Muscle layer of colon (tissue), 2 donors: ENCODE measurements at regions not wholly inside any gene's neighbourhood (a gene's known extent, or its start where the extent isn't known, plus 50 kb on each side); places are given as distances from the start of the nearest gene placed in this dataset.

Experiments
- H3K27ac ChIP-seq: one replicate; pipeline ENCODE4 v1.7.0; 2013; ENCODE audit warnings: low read depth, mild to moderate bottlenecking, low read length, moderate library complexity
- H3K27me3 ChIP-seq, 2 donors: one replicate each; pipeline ENCODE4 v1.7.0; 2013; ENCODE audit warnings: low read length in 2 of 2, mild to moderate bottlenecking in 2 of 2; ENCODE audit not compliant: insufficient read depth in 2 of 2, control insufficient read depth in 1 of 2
- H3K36me3 ChIP-seq: one replicate; pipeline ENCODE4 v1.7.0; 2013; ENCODE audit warnings: mild to moderate bottlenecking, low read length; ENCODE audit not compliant: insufficient read depth
- H3K4me1 ChIP-seq: one replicate; pipeline ENCODE4 v1.7.0; 2013; ENCODE audit warnings: mild to moderate bottlenecking, low read length; ENCODE audit not compliant: insufficient read depth
- H3K4me3 ChIP-seq, 2 donors: one replicate each; pipeline ENCODE4 v1.7.0; 2013; ENCODE audit warnings: low read length in 2 of 2, low read depth in 1 of 2, mild to moderate bottlenecking in 1 of 2, moderate library complexity in 1 of 2
- H3K9ac ChIP-seq: one replicate; pipeline ENCODE4 v1.7.0; 2013; ENCODE audit warnings: low read length
- H3K9me3 ChIP-seq: one replicate; pipeline ENCODE4 v1.7.0; 2013; ENCODE audit warnings: mild to moderate bottlenecking, low read length
- donor health status: abdominal sarcoma.
- donor health status: Adenocarcinoma of cecum.

- no peaks in the 10 kb centered on the region for H3K9me3 ChIP-seq
- no peaks in the 10 kb centered on the region for H3K36me3 ChIP-seq
- H3K27me3 ChIP-seq, result no peaks in the 10 kb centered on the region
- H3K4me3 ChIP-seq, result no peak overlapping the region
- no peak overlapping the region for H3K9ac ChIP-seq
- H3K27ac ChIP-seq, result no peak overlapping the region
- H3K4me1 ChIP-seq, result no peaks in the 10 kb centered on the region
Measured at GRCh38 chr6:19472153-19472552, 365.0 kb upstream of the ID4 start.

GRCh38 chr6:19472850-19473249, 364.3 kb upstream of the ID4 start:
- peaks cover 5% of the 10 kb centered on the region for H3K4me1 ChIP-seq
- no peaks in the 10 kb centered on the region for H3K9me3 ChIP-seq
- H3K36me3 ChIP-seq, result no peaks in the 10 kb centered on the region
- H3K27ac ChIP-seq, result no peak overlapping the region
- H3K9ac ChIP-seq, result no peak overlapping the region
- H3K4me3 ChIP-seq, result no peak overlapping the region
- H3K27me3 ChIP-seq, result no peaks in the 10 kb centered on the region

DNA sequence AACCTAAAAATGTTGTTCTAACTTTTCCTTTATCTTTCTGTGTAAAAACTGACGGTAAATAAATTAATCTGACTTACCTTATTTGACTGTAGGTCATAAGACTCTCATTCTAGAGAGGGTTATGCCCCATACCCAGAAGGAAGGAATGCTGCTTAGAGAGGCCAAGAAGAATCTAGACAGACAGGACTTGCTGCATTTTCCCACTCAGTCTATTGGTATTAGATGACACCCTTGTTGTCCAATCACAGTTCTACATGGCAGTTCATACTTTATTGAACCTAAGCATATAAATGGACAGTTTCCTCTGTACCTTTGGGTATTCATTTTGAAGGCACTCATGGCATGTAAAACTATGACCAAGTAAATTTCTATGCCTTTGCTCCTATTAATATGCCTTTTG, 359.6 kb upstream of the ID4 start:
- no peak overlapping the region for H3K27ac ChIP-seq
- H3K9ac ChIP-seq, result no peak overlapping the region
- no peaks in the 10 kb centered on the region for H3K9me3 ChIP-seq
- H3K4me3 ChIP-seq, result no peak overlapping the region
- peaks cover 25% of the 10 kb centered on the region for H3K4me1 ChIP-seq
- H3K27me3 ChIP-seq, result no peaks in the 10 kb centered on the region
- H3K36me3 ChIP-seq, result no peaks in the 10 kb centered on the region

GRCh38 chr6:19478273-19478672, 358.9 kb upstream of the ID4 start:
- H3K27me3 ChIP-seq, result no peaks in the 10 kb centered on the region
- no peaks in the 10 kb centered on the region for H3K9me3 ChIP-seq
- H3K27ac ChIP-seq, result no peak overlapping the region
- no peak overlapping the region for H3K4me3 ChIP-seq
- no peaks in the 10 kb centered on the region for H3K36me3 ChIP-seq
- no peak overlapping the region for H3K9ac ChIP-seq
- peaks cover 25% of the 10 kb centered on the region for H3K4me1 ChIP-seq

- Histone ChIP-seq H3K4me3 (no peak overlapping the region), H3K36me3 (no peaks in the 10 kb centered on the region), H3K9me3 (no peaks in the 10 kb centered on the region), H3K9ac (no peak overlapping the region), H3K4me1 (peaks cover 25% of the 10 kb centered on the region), H3K27ac (no peak overlapping the region), H3K27me3 (no peaks in the 10 kb centered on the region)
Measured at GRCh38 chr6:19478992-19479391, 358.2 kb upstream of the ID4 start.

- Histone ChIP-seq H3K9me3 (no peaks in the 10 kb centered on the region), H3K9ac (no peak overlapping the region), H3K36me3 (no peaks in the 10 kb centered on the region), H3K27me3 (no peaks in the 10 kb centered on the region), H3K4me3 (no peak overlapping the region), H3K27ac (no peak overlapping the region), H3K4me1 (peaks cover 25% of the 10 kb centered on the region)
Measured at GRCh38 chr6:19479551-19479950, 357.6 kb upstream of the ID4 start.

GRCh38 chr6:19492636-19493405, 344.3 kb upstream of the ID4 start:
- Histone ChIP-seq H3K27ac (no peak overlapping the region), H3K9me3 (no peaks in the 10 kb centered on the region), H3K4me1 (no peaks in the 10 kb centered on the region), H3K27me3 (no peaks in the 10 kb centered on the region), H3K36me3 (no peaks in the 10 kb centered on the region), H3K4me3 (no peak overlapping the region), H3K9ac (no peak overlapping the region)

- H3K36me3 ChIP-seq, result no peaks in the 10 kb centered on the region
- H3K27me3 ChIP-seq, result no peaks in the 10 kb centered on the region
- H3K4me1 ChIP-seq, result no peaks in the 10 kb centered on the region
- H3K27ac ChIP-seq, result no peak overlapping the region
- peaks cover 7% of the 10 kb centered on the region for H3K9me3 ChIP-seq
- no peak overlapping the region for H3K9ac ChIP-seq
- H3K4me3 ChIP-seq, result no peak overlapping the region
Measured at GRCh38 chr6:19501737-19502245, 335.4 kb upstream of the ID4 start.

GRCh38 chr6:19502301-19502700, 334.9 kb upstream of the ID4 start:
- no peak overlapping the region for H3K4me3 ChIP-seq
- no peak overlapping the region for H3K9ac ChIP-seq
- H3K27me3 ChIP-seq, result no peaks in the 10 kb centered on the region
- H3K4me1 ChIP-seq, result no peaks in the 10 kb centered on the region
- H3K36me3 ChIP-seq, result no peaks in the 10 kb centered on the region
- H3K9me3 ChIP-seq, result peaks cover 7% of the 10 kb centered on the region
- no peak overlapping the region for H3K27ac ChIP-seq

DNA sequence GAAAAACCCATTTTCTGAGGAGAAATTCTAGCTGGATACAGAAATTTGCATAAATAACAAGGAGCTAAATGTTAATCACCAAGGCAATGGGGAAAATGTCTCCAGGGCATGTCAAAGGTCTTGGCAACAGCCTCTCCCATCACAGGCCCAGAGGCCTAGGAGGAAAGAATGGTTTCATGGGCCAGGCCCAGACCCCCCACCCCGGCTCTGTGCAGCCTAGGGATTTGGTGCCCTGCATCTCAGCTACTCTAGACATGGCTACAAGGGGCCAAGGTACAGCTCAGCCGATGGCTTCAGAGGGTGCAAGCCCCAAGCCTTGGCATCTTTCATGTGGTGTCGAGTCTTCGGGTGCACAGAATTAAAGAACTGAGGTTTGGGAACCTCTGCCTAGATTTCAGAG, 321.2 kb upstream of the ID4 start:
- no peaks in the 10 kb centered on the region for H3K36me3 ChIP-seq
- no peaks in the 10 kb centered on the region for H3K9me3 ChIP-seq
- H3K9ac ChIP-seq, result no peak overlapping the region
- H3K4me1 ChIP-seq, result no peaks in the 10 kb centered on the region
- no peak overlapping the region for H3K27ac ChIP-seq
- H3K27me3 ChIP-seq, result no peaks in the 10 kb centered on the region
- no peak overlapping the region for H3K4me3 ChIP-seq

DNA sequence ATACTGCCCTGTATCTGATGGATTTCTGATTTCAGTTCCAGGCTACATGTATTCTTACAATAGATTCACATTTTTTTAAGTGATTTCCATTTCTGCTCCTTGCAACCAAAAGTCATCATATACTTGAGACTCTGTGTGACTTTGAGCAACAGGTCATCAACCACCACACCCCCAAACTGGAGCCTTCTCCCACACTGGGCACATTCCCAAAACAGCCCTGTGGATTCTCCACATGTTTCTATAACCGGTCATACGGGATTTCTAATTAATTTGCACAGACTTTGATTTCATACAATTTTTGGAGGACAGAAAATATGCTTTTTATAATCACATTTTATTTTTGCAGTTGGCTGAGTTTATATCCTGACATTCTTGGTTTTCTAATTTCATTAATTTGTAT, 317.2 kb upstream of the ID4 start:
- Histone ChIP-seq H3K9me3 (no peaks in the 10 kb centered on the region), H3K27me3 (no peaks in the 10 kb centered on the region), H3K36me3 (no peaks in the 10 kb centered on the region), H3K9ac (no peak overlapping the region), H3K4me1 (peaks cover 13% of the 10 kb centered on the region), H3K4me3 (no peak overlapping the region), H3K27ac (no peak overlapping the region)
